ENCODE measurements at regions not wholly inside any gene's neighbourhood (a gene's known extent, or its start where the extent isn't known, plus 50 kb on each side); places are given as distances from the start of the nearest gene placed in this dataset.
A peak's percentile ranks its signal among the peaks of the same experiment; 100 is the strongest.
"Not testable (repeated sequence)": the region's sequence is repeated elsewhere in the genome, so short reads cannot be mapped to it uniquely, and the experiment has no call there.

- DNase-seq (ENCODE audit: low spot score), result no peak
Measured at GRCh38 chr7:67619175-67619574, 622.5 kb downstream of the TYW1 start.

GRCh38 chr7:67620216-67620933 is 623.7 kb downstream of the TYW1 start:
- DNase-seq (ENCODE audit: low spot score), result no peak

GRCh38 chr7:67621704-67622103 is 625.1 kb downstream of the TYW1 start:
- DNase-seq (ENCODE audit: low spot score), result no peak

- DNase-seq (ENCODE audit: low spot score), result peak; percentile 73
Measured at GRCh38 chr7:67625257-67625737, 628.7 kb downstream of the TYW1 start.

GRCh38 chr7:67631476-67631875 is 634.8 kb downstream of the TYW1 start:
- DNase-seq (ENCODE audit: low spot score), result no peak

- DNase-seq (ENCODE audit: low spot score), result no peak
Measured at GRCh38 chr7:67635271-67635670, 638.6 kb downstream of the TYW1 start.

GRCh38 chr7:67636348-67637022 is 639.9 kb downstream of the TYW1 start:
- DNase-seq (ENCODE audit: low spot score), result no peak

GRCh38 chr7:67637023-67637358 is 640.4 kb downstream of the TYW1 start:
- DNase-seq (ENCODE audit: low spot score), result no peak

- not testable (repeated sequence) for DNase-seq (ENCODE audit: low spot score)
Measured at GRCh38 chr7:67642542-67642941, 645.9 kb downstream of the TYW1 start.

- no peak for DNase-seq (ENCODE audit: low spot score)
Measured at GRCh38 chr7:67644151-67644550, 647.5 kb downstream of the TYW1 start.

- no peak for DNase-seq (ENCODE audit: low spot score)
Measured at GRCh38 chr7:67652937-67653336, 656.3 kb downstream of the TYW1 start.

- DNase-seq (ENCODE audit: low spot score), result no peak
Measured at GRCh38 chr7:67653856-67654454, 657.3 kb downstream of the TYW1 start.

- DNase-seq (ENCODE audit: low spot score), result no peak
Measured at GRCh38 chr7:67654642-67655041, 658.0 kb downstream of the TYW1 start.

GRCh38 chr7:67655168-67655567 is 658.5 kb downstream of the TYW1 start:
- DNase-seq (ENCODE audit: low spot score), result no peak

GRCh38 chr7:67659091-67659490 is 662.5 kb downstream of the TYW1 start:
- no peak for DNase-seq (ENCODE audit: low spot score)

- no peak for DNase-seq (ENCODE audit: low spot score)
Measured at GRCh38 chr7:67662804-67663203, 666.2 kb downstream of the TYW1 start.

- no peak for DNase-seq (ENCODE audit: low spot score)
Measured at GRCh38 chr7:67663644-67664043, 667.0 kb downstream of the TYW1 start.

GRCh38 chr7:67666359-67666758 is 669.7 kb downstream of the TYW1 start:
- DNase-seq (ENCODE audit: low spot score), result not testable (repeated sequence)

GRCh38 chr7:67671006-67671548 is 674.4 kb downstream of the TYW1 start:
- no peak for DNase-seq (ENCODE audit: low spot score)

- no peak for DNase-seq (ENCODE audit: low spot score)
Measured at GRCh38 chr7:67673861-67674260, 677.2 kb downstream of the TYW1 start.

GRCh38 chr7:67674862-67675261 is 678.2 kb downstream of the TYW1 start:
- DNase-seq (ENCODE audit: low spot score), result not testable (repeated sequence)

- no peak for DNase-seq (ENCODE audit: low spot score)
Measured at GRCh38 chr7:67675971-67676370, 679.3 kb downstream of the TYW1 start.

GRCh38 chr7:67678419-67678818 is 681.8 kb downstream of the TYW1 start:
- no peak for DNase-seq (ENCODE audit: low spot score)
